ENCODE measurements at regions not wholly inside any gene's neighbourhood (a gene's known extent, or its start where the extent isn't known, plus 50 kb on each side); places are given as distances from the start of the nearest gene placed in this dataset.

GRCh38 chr15:39508536-39508935 lies 72.3 kb upstream of the THBS1 start:
- no peak overlapping the region for H4K5ac ChIP-seq (ENCODE audit: insufficient read length, low read depth, low read length)
- CTCF ChIA-PET (ENCODE audit: partially characterized antibody): interaction anchor here (0.6 to 1.1 kb wide), 3 partner anchors 12 to 73 kb away, joined by 3 to 4 read pairs (median 4); no protein-coding TSS in a partner anchor
- no peak overlapping the region for H3K9ac ChIP-seq (replicated peaks in 1 of 4; ENCODE audit: extremely low read depth in 1 of 4, low read depth in 3 of 4, low read length in 3 of 4)
- no peak overlapping the region for H2BK20ac ChIP-seq (ENCODE audit: low read length)
- TF ChIP-seq JUND (IDR thresholded peaks at IDR 0.05; ENCODE audit: low read length): no peak
- no peak for TF ChIP-seq SRF (IDR thresholded peaks at IDR 0.05; ENCODE audit: low read depth, low read length)
- TF ChIP-seq RXRA (IDR thresholded peaks at IDR 0.05; ENCODE audit: insufficient read depth, low read depth, low read length): no peak
- no peak for TF ChIP-seq SUZ12 (IDR thresholded peaks at IDR 0.05; ENCODE audit: low read length)
- TF ChIP-seq JUN (IDR thresholded peaks at IDR 0.05; ENCODE audit: low read depth, low read length): no peak
- no peak for TF ChIP-seq GABPA (IDR thresholded peaks at IDR 0.05; ENCODE audit: borderline replicate concordance, insufficient read depth, low read length)
- TF ChIP-seq ATF2 (IDR thresholded peaks at IDR 0.05; ENCODE audit: low read length): no peak
- no peak for TF ChIP-seq YY1 (IDR thresholded peaks at IDR 0.05; ENCODE audit: low read depth, low read length)
- no peak for TF ChIP-seq GTF2F1 (IDR thresholded peaks at IDR 0.05; ENCODE audit: borderline replicate concordance, low read depth, low read length)
- TF ChIP-seq TAF1 (IDR thresholded peaks at IDR 0.05; ENCODE audit: low read depth, low read length): no peak
- no peak for TF ChIP-seq SP2 (IDR thresholded peaks at IDR 0.05; ENCODE audit: low read length)
- TF ChIP-seq SIX5 (IDR thresholded peaks at IDR 0.05; ENCODE audit: low read depth, low read length): no peak
- no peak for TF ChIP-seq MAX (IDR thresholded peaks at IDR 0.05)
- no peak for TF ChIP-seq ASH2L (IDR thresholded peaks at IDR 0.05; ENCODE audit: low read length)
- no peak for TF ChIP-seq SIRT6 (IDR thresholded peaks at IDR 0.05; ENCODE audit: low read length)
- H3K27ac ChIP-seq (ENCODE audit: low read depth, low read length): no peak overlapping the region
- no peaks in the 10 kb centered on the region for H4K20me1 ChIP-seq (replicated peaks in 1 of 2; ENCODE audit: control insufficient read depth in 1 of 2, insufficient read depth in 2 of 2, low read length in 2 of 2)
- H2BK120ac ChIP-seq (replicated peaks; ENCODE audit: low read depth, low read length): no peak overlapping the region
- no peak overlapping the region for H2AFZ ChIP-seq (ENCODE audit: low read length)
- H3K4me3 ChIP-seq (ENCODE audit: extremely low read depth in 1 of 4, insufficient read depth in 2 of 4, low read depth in 3 of 4, low read length in 4 of 4): no peak overlapping the region
- H2BK12ac ChIP-seq (ENCODE audit: low read depth, low read length): no peak overlapping the region
- H3K23ac ChIP-seq (ENCODE audit: insufficient read length): no peak overlapping the region
- POLR2A ChIA-PET (ENCODE audit: partially characterized antibody): no interaction called here
- 92% methylated on average over 7 of the region's 7 CpGs; no CpG with 5 or more reads in 1 of the 2 experiments for WGBS, 2 experiments (ENCODE audit: extremely low coverage in 1 of 2, insufficient coverage in 1 of 2, insufficient read length in 1 of 2, insufficient replicate concordance in 2 of 2, low coverage in 1 of 2, low lambda C conversion rate in 2 of 2, missing lambda C conversion rate in 1 of 2)
- H3K18ac ChIP-seq (ENCODE audit: extremely low read depth, low read length): 0 out of 2 replicates have a peak overlapping the region, but pooled peaks have one; percentile 3
- H3K4ac ChIP-seq (replicated peaks; ENCODE audit: insufficient read length, low read depth, low read length): no peak overlapping the region
- H4K91ac ChIP-seq (replicated peaks; ENCODE audit: insufficient read length, low read length): no peak overlapping the region
- no peaks in the 10 kb centered on the region for H3K9me3 ChIP-seq (ENCODE audit: insufficient read depth in 2 of 2, low read depth in 1 of 2, low read length in 1 of 2)
- H3K14ac ChIP-seq (ENCODE audit: insufficient read length): no peak overlapping the region
- H3K79me1 ChIP-seq (ENCODE audit: low read depth, low read length): no peaks in the 10 kb centered on the region
- no peak overlapping the region for H2BK5ac ChIP-seq (ENCODE audit: low read depth, low read length)
- H3K79me2 ChIP-seq (ENCODE audit: control insufficient read depth in 1 of 2, insufficient read depth in 2 of 2, low read length in 2 of 2): no peaks in the 10 kb centered on the region
- H4K8ac ChIP-seq (ENCODE audit: extremely low read depth, insufficient read depth, low read length): no peak overlapping the region
- H3K36me3 ChIP-seq (ENCODE audit: control insufficient read depth in 2 of 4, insufficient read depth in 4 of 4, low read length in 3 of 4): no peaks in the 10 kb centered on the region
- peaks cover 2% of the 10 kb centered on the region; the same call in 1 of the 2 replicates for H3K23me2 ChIP-seq (ENCODE audit: low read depth, low read length)
- no peak overlapping the region for H2BK15ac ChIP-seq (ENCODE audit: low read length)
- no peaks in the 10 kb centered on the region for H3K4me1 ChIP-seq (replicated peaks in 1 of 4; ENCODE audit: control insufficient read depth in 3 of 4, insufficient read depth in 4 of 4, low read length in 3 of 4)
- H3K56ac ChIP-seq (replicated peaks; ENCODE audit: insufficient read length, low read depth, low read length): no peak overlapping the region
- DNase-seq (ENCODE audit: low read depth in 1 of 2, low spot score in 2 of 2) (no peak), FAIRE-seq (no peak)
- H2AK5ac ChIP-seq (ENCODE audit: low read depth, low read length): no peak overlapping the region
- no peak overlapping the region for H3K4me2 ChIP-seq (ENCODE audit: insufficient read depth in 1 of 2, low read depth in 2 of 2, low read length in 2 of 2)
- H3K27me3 ChIP-seq (replicated peaks in 1 of 4; ENCODE audit: control insufficient read depth in 3 of 4, extremely low read depth in 1 of 4, insufficient read depth in 3 of 4, low read length in 3 of 4): no peaks in the 10 kb centered on the region
